KBM-7 (cell line): ENCODE measurements at regions not wholly inside any gene's neighbourhood (a gene's known extent, or its start where the extent isn't known, plus 50 kb on each side); places are given as distances from the start of the nearest gene placed in this dataset.
"Not testable (repeated sequence)": the region's sequence is repeated elsewhere in the genome, so short reads cannot be mapped to it uniquely, and the experiment has no call there.

Experiments
- DNase-seq: peaks from one replicate; pipeline ENCODE4 v3.0.0-alpha.2; 2015
- in situ Hi-C: fragments of 300-500 bp; cut with MboI; formaldehyde crosslinking; loops from 2 replicates; pipeline ENCODE4 v1.14.3; 2020; ENCODE audit warnings: low sequenced_read_pairs, low pct_unique_long_range_greater_than_20kb, mixed read lengths

DNA sequence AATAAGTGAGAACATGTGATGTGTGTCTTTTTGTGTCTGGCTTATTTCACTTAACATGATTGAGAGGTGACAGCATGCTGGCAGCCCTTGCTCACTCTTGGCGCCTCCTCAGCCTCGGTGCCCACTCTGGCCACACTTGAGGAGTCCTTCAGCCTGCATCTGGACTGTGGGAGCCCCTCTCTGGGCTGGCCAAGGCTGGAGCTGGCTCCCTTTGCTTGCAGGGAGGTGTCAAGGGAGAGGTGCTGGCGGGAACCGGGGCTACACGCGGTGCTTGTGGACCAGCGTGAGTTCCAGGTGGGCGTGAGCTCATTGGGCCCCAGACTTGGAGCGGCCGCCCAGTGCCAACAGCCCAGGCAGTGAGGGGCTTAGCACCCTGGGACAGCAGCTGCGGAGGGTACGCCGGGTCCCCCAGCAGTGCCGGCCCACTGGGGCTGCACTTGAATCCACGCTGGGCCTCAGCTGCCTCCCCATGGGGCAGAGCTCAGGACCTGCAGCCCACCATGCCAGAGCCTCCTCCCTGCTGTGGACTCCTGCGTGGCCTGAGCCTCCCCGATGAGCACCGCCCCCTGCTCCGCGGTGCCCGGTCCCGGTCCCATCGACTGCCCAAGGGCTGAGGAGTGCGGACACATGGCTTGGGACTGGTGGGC lies 658.6 kb downstream of the GRXCR1 start:
- no peak for DNase-seq
- in situ Hi-C loops = no loop called here

DNA sequence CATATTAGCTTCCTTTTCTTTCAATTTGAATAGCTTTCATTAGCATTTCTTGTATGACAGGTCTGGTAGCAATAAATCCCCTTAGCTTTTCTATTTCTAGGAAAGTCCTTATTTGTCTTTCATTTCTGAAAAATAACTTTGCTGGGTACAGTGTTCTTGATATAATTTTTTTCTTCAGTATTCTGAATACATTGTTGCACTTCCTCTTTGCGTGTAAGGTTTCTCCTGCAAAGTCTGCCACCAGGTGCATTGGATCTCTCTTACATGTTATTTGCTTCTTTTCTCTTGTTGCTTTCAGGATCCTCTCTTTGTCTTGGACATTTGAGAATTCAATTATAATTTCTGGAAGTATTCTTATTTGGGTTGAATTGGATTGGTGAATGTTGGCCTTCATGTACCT lies 663.7 kb downstream of the GRXCR1 start:
- in situ Hi-C loops = no loop called here

DNA sequence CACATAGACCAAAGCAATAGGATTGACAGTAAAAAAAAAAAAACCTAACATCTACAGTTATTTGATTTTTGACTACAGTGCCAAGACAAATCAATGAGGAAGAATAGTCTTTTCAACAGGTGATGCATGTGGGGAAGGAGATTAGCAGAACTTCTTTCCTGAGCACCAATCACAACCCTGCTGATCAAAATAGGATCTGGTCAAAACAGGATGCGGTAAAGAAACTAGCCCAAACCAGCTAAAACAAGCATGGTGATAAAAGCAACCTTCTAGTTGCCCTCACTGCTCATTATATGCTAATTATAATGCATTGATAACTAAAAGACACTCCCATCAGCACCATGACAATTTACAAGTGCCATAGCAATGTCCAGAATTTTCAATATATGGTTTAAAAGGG lies 667.5 kb downstream of the GRXCR1 start:
- in situ Hi-C loops = no loop called here
- DNase-seq = peak; percentile 39

More for the DNA sequence above, 663.7 kb downstream of the GRXCR1 start:
- DNase-seq = no peak

DNA sequence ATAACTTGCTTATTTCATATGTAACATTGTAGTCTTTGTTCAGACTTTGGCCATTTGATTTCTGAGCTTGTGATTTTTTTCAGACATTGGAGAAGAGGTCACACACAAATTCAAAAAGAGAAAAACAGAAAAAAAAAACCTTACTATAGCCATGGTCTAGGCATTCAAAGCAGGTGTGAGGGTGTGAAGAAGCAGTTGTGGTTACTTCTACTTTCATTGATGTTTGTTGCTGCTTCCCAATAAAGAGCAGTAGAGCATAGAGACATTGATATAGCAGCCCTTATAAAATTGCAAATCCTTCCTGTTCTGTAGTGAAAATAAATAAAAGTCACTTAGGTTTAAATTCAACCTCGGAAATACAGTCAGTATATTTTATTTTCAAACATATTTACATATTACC lies 671.6 kb downstream of the GRXCR1 start:
- in situ Hi-C loops = no loop called here
- DNase-seq = no peak

DNA sequence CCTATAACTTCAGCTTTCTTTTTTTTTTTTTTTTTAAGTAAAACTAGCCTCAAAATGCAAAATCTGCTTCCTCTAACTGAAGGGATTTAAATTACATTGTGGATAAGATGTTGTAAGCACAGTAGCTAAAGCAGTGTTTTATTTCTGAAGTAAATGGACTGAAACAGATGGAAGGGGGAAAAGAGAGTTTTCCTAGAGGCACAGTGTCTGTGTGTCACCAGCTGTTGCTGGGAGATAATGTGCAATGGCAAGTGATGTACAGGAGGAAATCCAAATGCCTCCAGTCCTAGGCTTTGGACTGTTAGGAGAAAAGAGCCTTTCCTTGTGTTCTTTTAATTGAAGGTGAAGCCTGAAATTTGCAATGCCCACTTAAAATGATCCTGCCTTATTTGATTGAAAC lies 672.1 kb downstream of the GRXCR1 start:
- in situ Hi-C loops = no loop called here
- DNase-seq = peak; percentile 20

DNA sequence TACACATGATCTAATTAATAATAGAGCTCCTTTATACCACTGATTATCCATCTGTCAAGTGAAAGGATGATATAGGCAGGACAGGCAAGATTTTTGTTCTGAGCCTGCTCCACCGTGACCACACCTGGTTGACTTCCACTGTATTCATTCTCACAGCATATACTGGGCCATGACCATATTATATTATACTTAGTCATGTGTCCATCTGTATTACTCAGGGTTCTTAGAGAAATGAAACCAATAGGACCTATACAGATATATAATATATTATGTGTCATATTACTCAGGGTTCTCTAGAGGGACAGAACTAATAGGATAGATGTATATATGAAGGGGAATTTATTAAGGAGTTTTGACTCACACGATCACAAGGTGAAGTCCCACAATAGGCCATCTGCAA lies 675.1 kb downstream of the GRXCR1 start:
- in situ Hi-C loops = no loop called here

DNA sequence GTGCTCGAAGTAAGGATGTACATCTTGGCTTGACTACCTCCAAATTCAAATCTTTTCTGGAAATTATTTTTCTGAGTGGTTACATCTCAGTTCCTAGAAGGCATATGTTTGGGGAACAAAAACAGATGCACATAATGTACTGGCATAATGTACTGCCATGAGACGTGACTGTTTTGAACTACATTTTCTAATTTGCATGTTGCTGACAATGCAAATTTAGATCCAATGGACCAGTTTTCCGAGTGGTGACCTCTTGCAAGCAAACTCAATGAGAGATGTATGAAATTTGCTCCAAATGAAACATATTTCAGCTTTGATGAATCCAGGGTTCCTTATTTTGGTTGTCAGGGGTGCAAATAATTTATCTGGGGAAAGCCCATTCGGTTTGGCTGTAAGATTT lies 694.3 kb downstream of the GRXCR1 start:
- no peak for DNase-seq
- in situ Hi-C loops = no loop called here

More for the DNA sequence above, 675.1 kb downstream of the GRXCR1 start:
- no peak for DNase-seq

DNA sequence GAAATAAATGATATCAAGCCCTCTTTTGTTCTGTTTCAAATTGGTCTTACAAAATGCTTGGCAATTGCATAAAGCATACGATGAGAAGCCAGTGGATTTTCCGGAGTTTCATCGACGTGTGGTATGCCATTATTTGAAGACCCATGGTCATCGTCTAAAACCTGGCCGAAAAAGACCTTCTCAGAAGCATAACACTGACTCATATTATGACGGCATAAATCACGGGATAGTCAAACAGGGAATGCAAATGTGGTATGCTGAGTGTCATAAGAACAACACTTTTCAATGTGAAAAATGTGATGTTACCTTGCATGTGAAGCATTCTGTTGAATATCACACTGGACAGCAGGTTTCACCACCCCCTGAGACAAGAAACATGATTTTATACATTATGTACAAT lies 695.2 kb downstream of the GRXCR1 start:
- DNase-seq = no peak
- in situ Hi-C loops = no loop called here

DNA sequence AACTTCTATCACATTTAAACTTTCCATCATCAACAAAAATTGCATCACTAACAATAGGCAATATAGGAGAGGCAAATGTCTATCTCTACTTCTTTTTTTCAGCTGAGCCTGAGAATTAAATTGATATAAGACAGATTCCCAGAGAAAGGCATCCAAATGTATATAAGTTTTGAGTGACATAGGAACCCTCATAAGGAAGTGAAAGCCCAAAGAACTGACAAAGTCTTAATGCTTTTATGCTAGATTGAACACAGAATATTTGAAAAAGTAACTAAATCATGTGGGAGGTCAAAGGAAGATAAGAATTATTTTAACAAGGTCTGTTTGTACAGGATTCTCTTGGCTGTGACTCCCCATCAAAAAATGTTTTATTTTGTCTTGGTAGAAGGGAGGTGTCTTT lies 714.9 kb downstream of the GRXCR1 start:
- in situ Hi-C loops = no loop called here
- DNase-seq = no peak

DNA sequence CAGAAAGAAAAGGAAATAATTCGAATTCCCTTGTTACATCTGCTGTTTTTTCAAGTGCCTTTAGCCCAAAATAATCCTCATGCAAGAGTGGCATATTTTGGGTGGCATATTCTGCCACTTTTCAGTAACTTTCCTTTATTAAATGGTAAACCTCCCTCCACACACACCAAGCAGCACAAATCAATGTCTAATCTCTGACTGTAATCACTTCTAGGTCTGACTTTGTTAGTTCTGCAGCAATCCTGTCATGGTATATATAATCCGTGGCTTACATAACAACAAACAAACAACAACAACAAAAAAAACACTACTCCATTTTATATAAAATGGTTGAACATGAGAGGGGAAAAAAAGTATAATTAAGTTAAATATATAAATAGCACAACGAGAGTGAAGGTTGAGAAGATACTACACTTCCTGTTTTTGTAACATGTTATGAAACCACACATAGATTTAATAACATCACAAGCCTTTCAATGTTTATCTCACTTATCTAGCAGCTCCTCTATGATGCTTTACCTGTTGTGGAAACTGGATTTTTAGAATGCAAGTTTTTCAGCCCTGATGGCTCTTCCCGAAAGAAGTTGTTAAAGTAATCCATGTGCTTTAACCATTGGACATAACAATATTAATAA lies 715.4 kb downstream of the GRXCR1 start:
- peak; percentile 13 for DNase-seq
- in situ Hi-C loops = no loop called here

DNA sequence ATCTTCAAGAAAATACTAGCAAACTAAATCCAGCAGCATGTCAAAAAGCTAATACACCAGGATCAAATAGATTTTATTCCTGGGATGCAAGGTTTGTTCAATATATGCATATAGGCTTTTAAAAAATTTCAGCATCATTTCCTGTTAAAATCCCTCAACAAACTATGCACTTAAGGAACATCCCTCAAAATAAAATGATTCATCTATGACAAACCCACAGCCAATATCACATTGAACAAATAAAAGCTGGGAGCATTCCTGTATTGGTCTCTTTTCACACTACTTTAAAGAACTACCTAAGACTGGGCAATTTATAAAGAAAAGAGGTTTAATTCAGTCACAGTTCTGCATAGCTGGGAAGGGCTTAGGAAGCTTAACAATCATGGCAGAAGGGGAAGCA lies 726.7 kb downstream of the GRXCR1 start:
- in situ Hi-C loops = no loop called here

DNA sequence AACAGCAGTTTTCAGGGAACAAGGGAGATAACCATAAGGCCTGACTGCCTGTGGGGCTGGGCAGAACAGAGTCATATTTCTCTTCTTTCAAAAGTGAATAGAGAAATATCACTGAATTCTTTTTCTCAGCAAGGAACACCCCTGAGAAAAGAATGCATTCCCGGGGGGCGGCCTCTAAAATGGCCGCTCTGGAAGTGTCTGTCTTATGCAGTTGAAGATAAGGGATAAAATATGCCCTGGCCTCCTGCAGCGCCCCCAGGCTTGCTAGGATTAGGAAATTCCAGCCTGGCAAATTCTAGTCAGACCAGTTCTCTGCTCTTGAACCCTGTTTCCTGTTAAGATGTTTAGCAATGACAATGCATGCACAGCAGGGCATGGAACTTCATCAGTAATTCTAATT lies 745.4 kb downstream of the GRXCR1 start:
- DNase-seq, in situ Hi-C loops: not testable (repeated sequence)

More for the DNA sequence above, 726.7 kb downstream of the GRXCR1 start:
- DNase-seq = no peak

DNA sequence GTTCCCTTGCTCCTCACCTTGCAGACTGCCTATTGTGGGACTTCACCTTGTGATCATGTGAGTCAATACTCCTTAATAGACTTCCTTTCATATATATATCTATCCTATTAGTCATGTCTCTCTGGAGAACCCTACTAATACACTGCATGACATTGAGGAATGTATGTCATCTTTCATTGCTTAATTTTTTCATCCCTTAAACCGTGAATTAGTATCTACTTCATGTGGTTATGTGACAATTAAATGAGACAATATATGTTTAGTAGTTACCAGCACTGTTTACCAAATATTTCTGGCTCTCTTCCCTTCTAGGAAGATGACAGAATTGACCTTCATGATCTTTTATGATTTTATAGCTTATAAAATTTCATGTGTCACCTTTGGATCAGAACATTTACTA lies 759.5 kb downstream of the GRXCR1 start:
- in situ Hi-C loops = no loop called here
- no peak for DNase-seq

DNA sequence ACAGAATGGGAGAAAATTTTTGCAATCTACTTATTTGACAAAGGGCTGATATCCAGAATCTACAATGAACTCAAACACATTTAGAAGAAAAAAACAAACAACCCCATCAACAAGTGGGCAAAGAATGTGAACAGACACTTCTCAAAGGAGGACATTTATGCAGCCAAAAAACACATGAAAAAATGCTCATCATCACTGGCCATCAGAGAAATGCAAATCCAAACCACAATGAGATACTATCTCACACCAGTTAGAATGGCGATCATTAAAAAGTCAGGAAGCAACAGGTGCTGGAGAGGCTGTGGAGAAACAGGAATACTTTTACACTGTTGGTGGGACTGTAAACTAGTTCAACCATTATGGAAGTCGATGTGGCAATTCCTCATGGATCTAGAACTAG lies 767.0 kb downstream of the GRXCR1 start:
- in situ Hi-C loops, DNase-seq: not testable (repeated sequence)

DNA sequence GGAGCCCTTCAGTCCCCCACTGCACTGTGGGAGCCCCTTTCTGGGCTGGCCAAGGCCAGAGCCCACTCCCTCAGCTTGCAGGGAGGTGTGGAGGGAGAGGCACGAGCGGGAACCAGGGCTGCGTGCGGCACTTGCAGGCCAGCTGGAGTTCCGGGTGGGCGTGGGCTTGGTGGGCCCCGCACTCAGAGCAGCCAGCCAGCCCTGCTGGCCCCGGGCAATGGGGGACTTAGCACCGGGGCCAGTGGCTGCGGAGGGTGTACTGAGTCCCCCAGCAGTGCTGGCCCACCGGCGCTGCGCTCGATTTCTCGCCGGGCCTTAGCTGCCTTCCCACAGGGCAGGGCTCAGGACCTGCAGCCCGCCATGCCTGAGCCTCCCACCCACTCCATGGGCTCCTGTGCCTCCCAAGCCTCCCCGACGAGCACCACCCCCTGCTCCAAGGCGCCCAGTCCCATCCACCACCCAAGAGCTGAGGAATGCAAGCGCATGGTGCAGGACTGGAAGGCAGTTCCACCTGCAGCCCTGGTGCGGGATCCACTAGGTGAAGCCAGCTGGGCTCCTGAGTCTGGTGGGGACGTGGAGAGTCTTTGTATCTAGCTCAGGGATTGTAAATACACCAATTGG lies 776.2 kb downstream of the KCTD8 start:
- in situ Hi-C loops, DNase-seq: not testable (repeated sequence)

DNA sequence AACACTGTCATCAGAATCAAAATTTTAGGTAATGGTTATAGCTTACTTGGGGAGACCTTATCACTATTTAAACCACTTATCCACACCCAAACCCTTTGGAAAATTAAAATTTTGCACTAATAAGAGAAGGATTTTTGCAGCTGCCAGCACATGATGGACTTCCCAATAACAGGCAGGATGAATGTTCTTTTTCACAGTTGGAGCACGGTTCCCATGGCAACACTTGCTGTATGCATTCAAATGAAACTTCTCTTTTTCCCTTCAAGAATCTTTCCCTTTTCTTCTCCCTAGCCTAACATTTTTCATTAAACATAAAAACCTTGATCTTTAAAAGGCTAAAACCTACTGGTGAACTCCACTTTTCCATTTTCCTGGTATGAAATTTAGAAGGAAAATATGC lies 768.2 kb downstream of the KCTD8 start:
- in situ Hi-C loops = no loop called here
- peak; percentile 11 for DNase-seq

DNA sequence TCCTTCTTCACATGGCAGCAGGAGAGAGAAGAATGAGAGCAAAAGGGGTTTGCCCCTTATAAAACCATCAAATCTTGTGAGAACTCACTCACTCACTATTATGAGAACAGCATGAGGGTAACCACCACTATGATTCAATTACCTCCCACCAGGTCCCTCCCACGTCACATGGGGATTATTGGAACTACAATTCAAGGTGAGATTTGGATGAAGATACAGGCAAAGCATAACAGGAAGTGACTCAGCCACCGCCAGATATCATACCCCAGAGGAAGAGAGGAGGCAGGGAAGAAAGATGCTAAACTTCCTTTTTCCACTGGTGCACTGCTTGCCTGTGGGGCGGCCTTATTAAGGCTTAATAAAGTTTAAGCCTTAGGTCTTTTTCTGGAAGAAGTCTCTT lies 766.1 kb downstream of the KCTD8 start:
- DNase-seq = peak; percentile 21
- in situ Hi-C loops = no loop called here

DNA sequence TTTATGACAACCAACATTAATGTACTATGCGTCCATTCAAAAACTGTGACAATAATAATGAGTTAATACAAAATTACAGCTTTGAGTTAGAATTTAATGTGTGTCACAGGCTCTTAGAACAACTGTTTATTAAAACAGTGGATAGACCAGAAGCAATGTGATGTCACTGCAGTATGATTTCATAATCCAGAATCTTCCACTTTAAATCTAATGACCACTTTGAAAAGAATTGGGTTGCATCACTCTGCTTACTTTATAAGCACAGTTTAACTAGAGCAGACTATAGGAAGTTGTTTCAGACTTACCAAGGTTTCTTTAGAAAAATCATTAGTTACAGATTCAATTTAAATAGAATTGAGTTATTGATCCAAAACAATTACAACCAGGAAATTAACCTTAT lies 758.5 kb downstream of the KCTD8 start:
- DNase-seq = no peak
- in situ Hi-C loops = no loop called here

DNA sequence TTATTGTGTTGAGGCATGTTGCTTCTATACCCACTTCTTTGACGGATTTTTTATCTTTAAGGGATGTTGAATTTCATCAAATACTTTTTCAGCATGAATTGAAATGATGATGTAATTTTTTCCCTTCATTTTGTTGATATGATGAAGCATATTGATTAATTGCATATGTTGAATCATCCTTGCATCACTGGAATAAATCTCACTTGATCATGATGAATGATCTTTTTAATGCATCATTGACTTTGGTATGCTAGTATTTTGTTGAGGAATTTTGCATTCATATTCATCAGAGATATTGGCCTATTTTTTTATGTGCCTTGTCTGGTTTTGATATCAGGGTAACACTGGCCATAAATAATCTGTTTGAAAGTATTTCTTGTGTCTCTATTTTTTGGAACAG lies 754.7 kb downstream of the KCTD8 start:
- in situ Hi-C loops = no loop called here
- no peak for DNase-seq

DNA sequence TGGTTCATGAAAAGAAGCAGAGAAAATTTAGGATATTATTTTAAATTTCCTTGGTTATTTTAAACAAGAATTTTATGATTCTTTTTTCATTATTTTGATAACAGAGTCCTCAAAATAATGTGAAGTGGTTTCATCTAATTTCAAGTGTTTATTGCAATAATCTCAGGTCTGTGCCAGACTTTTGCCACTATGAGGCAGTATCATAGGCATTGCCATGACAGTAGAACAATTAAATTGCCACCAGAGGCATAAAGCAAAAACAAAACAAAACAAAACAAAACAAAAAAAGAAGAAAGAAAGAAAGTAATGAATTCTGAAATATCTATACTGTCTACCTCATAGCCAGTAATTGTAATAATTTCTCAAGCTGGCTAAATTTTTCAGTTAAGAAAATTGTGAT lies 739.2 kb downstream of the KCTD8 start:
- no peak for DNase-seq
- in situ Hi-C loops = no loop called here
